Activated CD4-positive, alpha-beta T cell treated with anti-CD3 and anti-CD28 coated beads, Interleukin-2, Interleukin-6, amounts not matched to agents 100 ng/mL and 50 ng/mL, durations not matched to agents 16 hours and 8 hours (primary cell): ENCODE measurements at regions not wholly inside any gene's neighbourhood (a gene's known extent, or its start where the extent isn't known, plus 50 kb on each side); places are given as distances from the start of the nearest gene placed in this dataset.

Experiments used
- DNase-seq: peaks from one replicate; pipeline ENCODE4 v3.0.0-alpha.2; 2020

DNA sequence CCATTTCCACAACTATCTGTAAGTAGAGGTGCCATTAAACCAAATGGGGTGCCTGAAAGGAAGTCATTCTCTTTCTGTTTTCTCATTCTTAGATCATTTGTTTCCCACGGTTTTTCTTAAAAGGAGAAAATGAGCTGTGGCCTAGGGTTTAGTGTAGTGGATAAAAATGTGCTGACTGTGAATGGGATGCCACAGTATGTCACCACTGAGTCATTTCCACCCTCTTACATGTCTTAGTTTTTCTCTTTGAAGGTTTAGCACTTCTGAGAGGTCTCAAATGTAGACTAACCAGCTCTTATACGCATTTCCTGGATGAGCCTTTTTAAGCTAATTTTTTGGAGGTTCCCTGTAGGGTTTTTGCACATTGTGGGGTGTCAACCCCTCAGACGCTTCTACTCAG is 244.5 kb upstream of the SPANXN1 start:
- DNase-seq, result peak; percentile 61

DNA sequence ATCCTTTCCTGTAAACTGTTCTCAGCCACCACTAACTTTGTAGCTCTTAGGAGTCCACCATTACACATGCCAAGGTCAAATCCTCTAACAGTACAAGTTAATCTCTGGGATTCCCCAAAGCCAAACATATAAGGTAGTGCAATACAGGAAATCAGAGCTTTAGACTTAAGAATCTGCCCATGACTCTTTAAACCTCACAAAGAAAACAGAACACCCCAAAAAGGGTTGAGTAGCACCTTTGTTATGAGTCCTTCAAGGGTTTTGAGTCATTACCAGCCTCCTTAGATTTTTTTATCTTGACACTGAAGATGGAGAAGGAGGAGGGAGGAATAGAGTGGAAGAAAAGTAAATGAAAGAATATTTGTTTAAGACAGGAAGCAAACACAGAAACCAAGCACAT is 243.9 kb upstream of the SPANXN1 start:
- peak; percentile 1 for DNase-seq

DNA sequence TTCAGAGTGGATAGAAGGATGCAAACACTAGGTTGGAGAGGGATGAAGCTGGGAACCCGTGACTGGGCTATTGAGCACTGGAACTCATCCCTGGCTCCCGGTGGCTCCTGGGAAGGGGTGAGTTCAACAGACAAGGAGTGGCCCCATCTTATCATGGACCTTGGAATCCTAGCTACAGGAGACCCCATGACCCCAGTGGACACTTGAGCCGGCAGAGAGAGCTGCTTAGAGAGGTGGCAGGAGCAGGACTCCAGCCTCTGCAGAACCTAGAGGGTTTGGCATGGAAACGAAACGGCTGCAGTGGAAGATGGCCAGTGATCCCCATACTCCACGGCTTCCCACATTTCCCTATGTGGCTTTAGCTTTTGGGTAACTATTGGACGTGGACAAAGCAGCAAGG is 205.8 kb upstream of the SPANXN1 start:
- DNase-seq, result no peak

DNA sequence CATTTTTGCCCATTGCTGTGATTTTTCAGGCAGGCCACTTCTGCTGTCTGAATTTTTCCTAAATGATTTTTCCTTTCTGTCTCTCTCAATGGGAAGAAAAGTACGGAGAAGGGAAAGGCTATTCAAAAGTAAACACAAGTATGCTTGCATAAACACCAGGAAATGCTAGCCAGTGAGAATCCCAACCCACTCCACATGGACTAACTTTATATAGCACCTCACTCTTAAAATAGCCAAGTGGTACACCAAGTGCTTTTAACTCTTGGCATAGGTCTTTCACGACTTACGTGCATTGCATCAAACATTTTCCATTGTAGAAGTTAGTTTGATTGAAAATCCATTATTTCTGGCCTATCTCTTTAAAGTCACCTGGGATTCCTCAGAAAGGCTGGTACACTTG is 178.9 kb upstream of the SPANXN1 start:
- DNase-seq, result no peak

- DNase-seq, result no peak
Observed at GRCh38 chrX:145099204-145099603, 148.1 kb upstream of the SPANXN1 start.
